Right ventricle myocardium inferior (tissue), 1 donor: ENCODE measurements at regions not wholly inside any gene's neighbourhood (a gene's known extent, or its start where the extent isn't known, plus 50 kb on each side); places are given as distances from the start of the nearest gene placed in this dataset.
"Not testable (repeated sequence)": the region's sequence is repeated elsewhere in the genome, so short reads cannot be mapped to it uniquely, and the experiment has no call there.

Experiments used
- ATAC-seq: fragments of 200-7000 bp; cut with Tn5 transposase; one replicate; pipeline ENCODE4 v1.9.1; 2020; ENCODE audit warnings: mild to moderate bottlenecking, moderate library complexity
- DNase-seq: peaks from one replicate; pipeline ENCODE4 v3.0.0; 2021; ENCODE audit errors: missing footprints
- intact Hi-C: fragments of 100-400 bp; cut with DNase I; formaldehyde crosslinking; loops from one replicate; pipeline ENCODE4 v1.11.0; 2022
- donor health status: DM: no; HTN: yes; CAD: no; lungs with severe emphysema.

DNA sequence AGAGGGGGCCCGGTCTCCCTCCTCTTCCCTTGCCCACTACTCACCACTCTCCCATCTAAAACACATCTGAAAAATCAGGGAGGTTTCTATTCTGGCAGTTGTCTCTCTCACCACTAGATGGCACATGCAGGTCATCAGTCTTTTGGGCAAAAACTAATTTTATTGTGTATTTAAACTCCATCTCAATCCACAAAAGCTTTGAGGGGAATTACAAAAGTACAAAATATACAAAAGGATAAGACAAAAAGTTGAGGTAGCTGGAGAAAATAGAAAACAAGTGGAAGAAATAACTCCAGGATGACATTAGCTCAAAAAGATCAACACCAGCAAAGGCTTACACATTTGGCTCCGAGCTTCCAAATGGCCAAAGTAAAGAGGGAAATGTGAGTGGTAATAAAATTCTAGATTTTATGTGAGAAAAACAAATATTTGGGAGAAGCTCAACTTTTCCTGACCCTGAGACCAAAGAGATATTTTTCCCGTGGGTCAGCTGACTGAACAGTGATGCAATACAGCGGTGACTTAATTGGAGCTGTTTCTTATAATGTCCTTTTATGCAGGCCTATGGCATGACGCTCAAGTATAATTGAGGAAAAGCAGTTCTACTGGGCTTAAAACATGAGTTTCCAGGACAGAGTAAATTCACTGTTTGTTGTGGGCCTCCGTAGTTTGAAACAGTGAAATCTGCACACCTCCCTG, 79.8 kb upstream of the CHD6 start:
- ATAC-seq = no peak
- DNase-seq = no peak
- intact Hi-C loops = loop anchor here (10.0 kb wide), 1 partner anchor 943 kb away; no protein-coding TSS in a partner anchor

DNA sequence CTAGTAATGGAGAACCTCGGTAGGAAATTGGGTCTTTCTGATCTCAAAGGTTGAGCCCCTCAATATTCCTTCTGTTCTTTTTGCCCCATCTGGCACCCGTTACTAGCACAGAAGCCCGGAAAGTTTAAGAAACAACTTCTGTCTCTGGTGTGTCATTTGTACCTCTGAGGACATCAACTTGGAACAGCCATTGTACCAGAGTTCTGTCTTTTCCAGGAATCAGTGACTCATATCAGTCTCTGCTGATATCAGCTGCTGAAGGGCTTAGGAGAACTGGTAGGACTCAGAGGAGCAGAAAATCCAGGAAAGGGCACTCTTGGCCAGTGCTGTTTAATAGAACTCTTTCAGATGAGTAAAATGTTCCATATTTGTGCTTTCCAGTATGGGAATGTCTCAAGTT, 78.3 kb upstream of the CHD6 start:
- ATAC-seq (no peak), DNase-seq (no peak)
- intact Hi-C loops = loop anchor here (10.0 kb wide), 1 partner anchor 942 kb away; no protein-coding TSS in a partner anchor

DNA sequence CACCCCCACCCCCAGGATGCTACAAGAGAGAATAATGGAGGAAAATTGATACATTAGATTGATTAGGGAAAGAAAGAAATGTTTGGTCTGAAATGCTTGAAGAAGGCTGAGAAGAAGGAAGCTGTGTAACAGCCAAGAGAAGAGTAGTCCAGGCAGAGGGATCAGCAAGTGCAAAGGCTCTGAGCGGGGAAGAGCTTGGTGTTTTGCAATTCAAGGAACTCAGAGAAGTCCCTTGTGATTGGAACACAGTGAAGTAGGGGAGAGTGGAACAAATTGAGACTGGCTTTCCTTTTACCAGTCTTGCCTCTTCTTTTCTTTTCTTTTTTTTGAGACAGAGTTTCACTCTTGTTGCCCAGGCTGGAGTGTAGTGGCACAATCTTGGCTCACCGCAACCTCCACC, 76.6 kb upstream of the CHD6 start:
- intact Hi-C loops = loop anchor here (5.0 to 10.0 kb wide), 4 partner anchors 187 to 940 kb away; partner anchors contain the start of gene LPIN3
- DNase-seq (no peak), ATAC-seq (no peak)

DNA sequence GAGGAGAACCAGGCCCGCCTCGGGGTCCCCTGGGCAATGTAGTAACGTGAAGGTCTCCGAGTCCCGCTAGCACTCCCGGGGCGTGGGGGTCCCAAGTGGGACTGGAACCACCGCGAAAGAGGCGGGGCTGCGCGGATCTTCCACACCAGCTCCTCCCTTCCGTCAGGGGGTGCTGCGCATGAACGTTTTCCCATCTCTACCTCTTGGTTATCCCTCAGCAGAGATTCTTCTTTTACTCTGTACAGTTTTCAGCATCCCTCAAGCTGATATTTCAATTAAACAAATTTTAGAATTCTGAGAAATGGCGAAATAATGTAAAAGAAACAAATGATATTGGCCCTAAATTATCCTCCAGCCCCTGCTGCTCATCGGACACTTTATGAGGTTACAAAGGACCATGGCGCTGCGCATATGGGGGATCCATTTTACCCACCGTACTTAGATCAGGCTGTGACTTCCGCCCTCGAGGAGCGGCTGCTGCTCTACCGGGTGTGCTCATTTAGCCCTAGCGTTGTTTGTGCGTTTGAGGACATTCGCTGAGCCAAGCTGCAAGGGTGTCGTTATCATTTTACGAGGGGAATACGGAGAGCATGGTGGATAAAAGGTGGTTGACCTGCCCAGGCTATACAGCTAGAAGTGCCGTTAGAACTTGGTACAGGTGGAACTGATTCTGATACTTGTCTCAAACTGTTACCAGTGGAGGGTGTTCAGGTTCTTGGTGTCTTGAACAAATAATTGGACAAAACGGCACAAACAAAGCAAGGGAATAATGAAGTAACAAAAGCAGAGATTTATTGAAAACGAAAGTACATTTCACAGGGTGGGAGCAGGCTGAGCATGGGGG, 75.2 kb upstream of the CHD6 start:
- intact Hi-C loops = loop anchor here (2.0 to 10.0 kb wide), 5 partner anchors 75 to 939 kb away; partner anchors contain the start of genes CHD6 and LPIN3
- peak; percentile 87 for DNase-seq
- ATAC-seq = peak; percentile 96

DNA sequence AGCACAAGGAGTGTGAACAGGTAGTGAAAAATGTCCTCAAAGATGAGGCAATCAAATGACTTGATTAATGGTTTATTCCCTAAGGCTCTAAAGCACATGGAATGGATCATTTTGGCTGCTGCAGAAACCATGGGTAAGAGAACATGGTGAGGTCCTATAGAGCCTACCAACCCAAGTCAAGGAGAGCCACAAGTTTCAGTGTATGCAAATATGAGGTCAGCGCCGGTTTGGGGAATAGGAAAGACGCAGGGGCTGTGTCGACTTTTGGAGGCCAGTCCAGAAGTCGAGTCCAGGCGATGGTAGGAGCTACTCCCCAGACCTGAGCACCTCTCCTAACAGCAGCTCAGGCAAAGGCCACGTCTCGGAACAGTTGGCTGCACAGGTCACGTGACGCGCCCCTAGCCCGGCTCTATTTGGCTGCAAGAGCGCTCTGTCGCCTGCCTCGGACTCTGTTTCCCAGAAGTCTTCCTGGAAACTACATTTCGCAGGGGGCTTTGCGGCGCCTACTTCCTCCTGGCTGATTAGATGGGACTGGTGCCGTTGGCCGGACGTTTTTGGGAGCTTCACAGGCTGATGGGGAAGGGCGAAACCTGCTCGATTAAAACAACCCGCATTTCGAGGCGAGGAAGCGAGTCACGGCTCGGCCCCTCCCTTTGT, 74.4 kb upstream of the CHD6 start:
- intact Hi-C loops = loop anchor here (2.0 to 10.0 kb wide), 5 partner anchors 74 to 938 kb away; partner anchors contain the start of genes CHD6 and LPIN3
- peak; percentile 94 for DNase-seq
- peak; percentile 91 for ATAC-seq

DNA sequence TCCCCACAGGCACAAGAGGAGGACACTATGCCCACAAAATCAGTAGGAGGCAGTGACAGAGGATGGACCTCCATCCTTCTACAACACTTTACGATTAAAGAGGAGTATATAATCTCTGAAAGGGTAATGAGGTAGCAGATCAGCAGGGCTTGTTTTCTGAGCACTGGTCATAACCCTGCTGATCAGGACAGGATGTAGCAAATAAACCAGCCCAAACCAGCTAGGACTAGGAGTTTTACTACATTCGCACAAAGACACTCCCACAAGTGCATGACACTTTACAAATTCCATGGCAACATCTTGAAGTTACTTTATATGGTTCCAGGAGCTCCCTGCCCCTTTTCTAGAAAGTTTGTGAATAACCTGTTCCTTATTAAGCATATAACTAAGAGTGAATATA, 73.3 kb upstream of the CHD6 start:
- intact Hi-C loops = loop anchor here (5.0 to 10.0 kb wide), 4 partner anchors 184 to 937 kb away; partner anchors contain the start of gene LPIN3
- ATAC-seq (no peak), DNase-seq (no peak)

DNA sequence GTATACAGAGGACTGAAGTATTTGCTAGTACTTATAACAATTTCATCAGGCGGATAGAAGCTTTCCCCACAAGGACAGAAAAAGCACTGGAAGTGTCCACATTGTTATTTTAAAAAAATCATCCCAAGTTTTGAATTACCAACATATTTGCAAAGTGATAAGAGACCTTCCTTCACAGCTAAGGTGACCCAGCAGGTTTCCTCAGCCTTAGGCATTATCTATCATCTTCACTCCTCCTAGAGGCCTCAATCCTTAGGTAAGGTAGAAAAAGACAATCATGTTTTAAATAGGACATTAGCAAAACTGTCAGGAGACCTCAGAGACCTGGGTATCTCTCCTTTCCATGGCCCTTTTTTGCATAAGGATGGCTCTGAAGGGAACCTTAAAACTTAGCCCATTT, 72.5 kb upstream of the CHD6 start:
- intact Hi-C loops = loop anchor here (5.0 to 10.0 kb wide), 4 partner anchors 183 to 936 kb away; partner anchors contain the start of gene LPIN3
- ATAC-seq (no peak), DNase-seq (no peak)

DNA sequence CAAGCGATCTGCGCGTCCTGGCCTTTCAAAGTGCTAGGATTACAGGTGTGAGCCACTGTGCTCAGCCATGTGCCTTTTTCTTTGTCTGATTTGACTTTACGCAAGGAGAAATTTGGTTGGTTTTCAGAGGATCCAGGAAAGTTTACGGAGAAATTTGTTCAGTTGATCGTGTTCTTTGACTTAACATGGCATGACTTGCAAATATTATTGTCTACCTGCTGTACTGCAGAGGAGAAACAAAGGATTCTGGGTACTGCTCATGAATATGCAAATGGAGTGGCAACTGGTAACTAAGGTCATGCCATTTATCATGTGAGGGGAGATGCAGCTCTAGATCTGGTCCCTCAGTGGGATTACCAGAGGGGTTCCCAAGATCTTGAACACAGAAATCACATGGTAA, 68.8 kb upstream of the CHD6 start:
- intact Hi-C loops = no loop called here
- DNase-seq (no peak), ATAC-seq (no peak)

DNA sequence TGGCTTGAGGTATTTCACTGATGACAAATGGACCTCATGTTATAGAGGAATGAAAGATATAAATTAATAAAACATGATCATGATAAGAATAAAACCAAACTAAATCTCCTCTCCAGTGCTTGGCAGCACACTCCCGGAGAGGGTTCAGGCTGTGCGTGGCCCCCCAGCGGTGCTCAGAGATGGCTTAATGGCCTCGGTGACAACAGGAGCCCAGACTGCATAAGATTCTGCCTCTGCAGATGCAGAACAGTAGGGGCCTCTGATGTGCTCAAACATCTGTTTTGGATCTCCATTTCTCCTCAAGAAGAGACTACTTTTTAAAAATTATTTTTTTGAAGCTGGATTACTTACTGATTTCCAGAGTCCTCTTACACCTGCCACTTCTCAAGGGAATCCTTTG, 67.0 kb upstream of the CHD6 start:
- DNase-seq, intact Hi-C loops, ATAC-seq: not testable (repeated sequence)

DNA sequence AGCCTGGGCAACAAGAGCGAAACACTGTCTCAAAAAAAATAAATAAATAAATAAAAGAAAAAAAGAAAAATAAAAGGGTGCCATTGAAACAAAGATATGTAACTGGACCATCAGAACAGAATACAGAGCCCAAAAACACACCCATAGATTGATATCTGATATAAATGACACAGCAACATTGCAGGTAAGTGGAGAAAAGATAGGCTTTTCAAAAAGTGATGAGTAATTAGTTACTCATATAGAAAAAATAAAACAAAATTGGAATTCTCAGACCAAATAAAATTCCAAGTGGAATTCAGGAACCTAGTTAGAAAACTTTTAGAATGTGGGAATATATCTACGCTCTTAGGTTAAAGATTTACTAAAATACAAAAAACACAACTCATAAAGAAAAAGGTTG, 60.6 kb upstream of the CHD6 start:
- DNase-seq = no peak
- ATAC-seq = no peak
- intact Hi-C loops = no loop called here

DNA sequence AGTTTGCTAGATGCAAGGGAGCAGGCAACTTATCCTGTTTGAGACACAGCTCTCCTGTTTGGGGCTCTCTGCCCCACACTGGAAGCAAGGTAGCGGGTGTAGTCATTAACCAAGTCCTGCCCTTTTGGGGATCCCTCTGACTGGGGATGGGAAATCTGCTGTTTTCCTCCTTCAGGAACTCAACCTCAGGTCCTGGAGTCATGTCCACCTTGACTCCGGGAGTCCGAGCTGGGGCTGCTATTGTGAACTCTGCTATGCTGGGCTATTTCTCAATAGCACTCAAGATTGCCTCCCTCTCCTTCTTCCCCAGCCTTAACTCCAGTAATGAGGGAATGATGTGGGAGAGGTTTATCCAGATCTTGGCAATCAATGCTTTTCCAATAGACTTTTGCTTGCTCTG, 54.1 kb upstream of the CHD6 start:
- intact Hi-C loops = no loop called here
- DNase-seq (no peak), ATAC-seq (no peak)

DNA sequence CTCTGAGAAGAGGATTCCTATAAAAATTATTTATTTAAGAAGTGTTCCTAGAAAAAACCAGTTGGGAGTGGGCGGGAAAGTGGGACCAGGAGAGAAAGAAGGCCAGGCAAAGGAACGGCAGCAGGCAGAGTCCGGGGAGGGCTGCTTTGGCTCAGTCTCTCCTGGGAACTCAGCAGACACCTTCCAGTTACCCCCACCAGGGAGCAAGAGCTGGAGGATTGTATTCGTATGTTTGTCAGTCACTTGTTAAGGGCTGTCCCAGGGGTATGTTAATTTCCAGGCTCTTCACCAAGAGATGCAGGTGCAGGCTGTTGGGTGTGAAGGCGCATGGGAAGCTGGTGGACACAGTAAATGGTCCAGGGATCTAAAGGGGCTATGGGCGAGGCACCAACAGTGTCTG, 53.0 kb upstream of the CHD6 start:
- intact Hi-C loops = no loop called here
- DNase-seq = no peak
- no peak for ATAC-seq

DNA sequence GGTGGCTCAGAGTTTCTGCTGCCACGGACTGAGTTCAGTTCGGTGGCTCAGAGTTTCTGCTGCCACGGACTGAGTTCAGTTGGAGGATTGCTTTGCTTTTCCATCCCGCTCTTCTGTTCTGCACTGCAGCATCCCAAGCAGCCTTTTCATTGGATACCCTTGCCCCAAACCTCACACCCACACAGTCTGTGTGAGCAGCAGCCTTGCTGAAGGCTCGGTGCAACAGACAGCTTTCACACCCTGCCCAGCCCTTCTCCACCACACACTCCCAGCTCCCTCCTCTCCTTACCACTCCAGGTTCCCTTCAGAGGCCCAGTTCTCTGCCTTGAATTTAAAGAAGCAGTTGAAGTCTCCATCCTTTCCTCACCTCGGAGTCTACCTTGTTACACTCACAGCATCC, 52.5 kb upstream of the CHD6 start:
- DNase-seq (no peak), ATAC-seq (no peak)
- intact Hi-C loops = no loop called here

DNA sequence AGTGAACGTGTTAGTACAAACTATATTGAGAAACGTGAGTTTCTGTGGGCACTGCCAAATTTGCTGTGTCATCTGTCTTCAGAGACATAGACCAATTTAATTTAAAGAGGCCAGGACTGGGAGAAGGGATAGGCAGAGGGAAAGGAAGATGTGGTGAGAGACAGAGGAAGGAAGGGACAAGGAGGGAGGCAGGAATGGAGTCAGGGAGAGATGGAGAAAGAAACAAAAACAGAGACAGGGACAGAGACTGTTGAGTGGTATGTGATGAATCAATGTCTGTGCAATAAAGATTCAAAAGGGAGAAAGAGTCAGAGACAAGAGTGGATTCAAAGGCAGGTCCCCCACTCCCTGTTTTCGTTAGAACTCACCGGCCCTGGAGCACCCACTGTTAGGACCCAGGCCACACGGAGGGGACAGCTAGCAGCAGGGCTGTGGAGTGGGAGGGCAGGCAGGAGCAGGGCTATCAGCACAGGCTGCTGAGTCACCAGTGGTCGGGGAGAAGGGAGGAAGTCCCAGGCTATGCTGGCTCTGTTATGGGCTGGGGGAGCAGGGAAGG, 51.6 kb upstream of the CHD6 start:
- ATAC-seq = no peak
- intact Hi-C loops = no loop called here

DNA sequence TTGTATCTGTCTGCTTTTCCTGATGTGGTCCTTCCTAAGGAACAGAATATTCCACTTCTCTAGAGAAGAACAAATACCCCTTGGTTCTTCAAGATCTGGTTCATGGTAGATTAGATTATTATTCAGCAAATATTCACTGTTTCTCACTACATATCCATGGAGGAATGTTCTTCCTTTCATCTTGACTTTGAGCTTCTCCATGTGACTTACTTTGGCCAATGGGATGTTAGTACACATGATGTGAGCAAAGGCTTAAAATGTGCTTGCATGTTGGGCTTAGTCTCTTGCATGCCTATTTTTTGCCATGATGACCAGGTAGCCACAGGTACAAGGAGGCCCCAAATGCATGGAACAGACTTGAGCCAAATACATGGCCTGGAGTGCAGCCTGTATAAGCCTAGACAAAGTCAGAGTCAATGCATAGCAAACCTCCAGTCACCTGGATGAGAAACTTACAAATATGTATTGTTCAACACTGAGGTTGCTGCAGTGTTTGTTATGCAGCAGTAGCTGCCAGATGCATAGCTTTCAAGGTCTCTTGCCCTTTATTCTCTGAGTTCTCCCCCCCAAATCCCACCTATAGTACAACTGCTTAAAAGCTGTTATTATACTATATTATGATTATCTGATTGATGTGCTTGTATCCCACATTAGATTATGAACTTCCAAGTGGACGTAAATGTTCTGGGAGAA, 50.0 kb upstream of the CHD6 start:
- intact Hi-C loops = no loop called here
- ATAC-seq = no peak
- no peak for DNase-seq

More for the DNA sequence above, 51.6 kb upstream of the CHD6 start:
- no peak for DNase-seq
